Vagina (tissue), 2 donors: ENCODE measurements at regions not wholly inside any gene's neighbourhood (a gene's known extent, or its start where the extent isn't known, plus 50 kb on each side); places are given as distances from the start of the nearest gene placed in this dataset.

ENCODE experiments used
- DNase-seq, 2 donors: peaks; one replicate each; pipeline ENCODE4 v3.0.0-alpha.2; 2017; ENCODE audit errors: extremely low spot score in 2 of 2
- H3K27ac ChIP-seq: fragments of 200-600 bp; sonication (generic); one replicate; pipeline ENCODE4 v1.5.1; 2019
- H3K27me3 ChIP-seq: fragments of 200-600 bp; sonication (generic); one replicate; pipeline ENCODE4 v1.5.1; 2019
- H3K36me3 ChIP-seq, 2 donors: fragments of 200-600 bp; sonication (generic); one replicate each; pipeline ENCODE4 v1.5.1; 2017 to 2019
- H3K4me1 ChIP-seq: fragments of 200-600 bp; sonication (generic); one replicate; pipeline ENCODE4 v1.5.1; 2019
- H3K4me3 ChIP-seq, 2 donors: fragments of 200-600 bp; sonication (generic); 1 replicate in 1 of 2; 2 replicates in 1 of 2; pipeline ENCODE4 v1.5.1; 2016 to 2019
- H3K9me3 ChIP-seq: fragments of 200-600 bp; sonication (generic); one replicate; pipeline ENCODE4 v1.5.1; 2019
- CTCF ChIP-seq, 3 experiments: fragments of 450-650 bp in 2 of 3; fragments of 200-600 bp in 1 of 3; sonication (generic) in 1 of 3; IDR thresholded peaks; one replicate each; pipeline ENCODE4 v1.5.1; 2017 to 2019; ENCODE audit warnings: antibody characterized with exemption in 3 of 3, mild to moderate bottlenecking in 2 of 3, moderate library complexity in 2 of 3
- POLR2A ChIP-seq, 2 donors: fragments of 450-650 bp; IDR thresholded peaks; one replicate each; pipeline ENCODE4 v1.6.1; 2017; ENCODE audit warnings: antibody characterized with exemption in 2 of 2, mild to moderate bottlenecking in 2 of 2, moderate library complexity in 2 of 2
- POLR2AphosphoS5 ChIP-seq, 2 donors: sonication (generic); formaldehyde crosslinking; IDR thresholded peaks; one replicate each; pipeline ENCODE4 v1.9.0; 2017; ENCODE audit warnings: antibody characterized with exemption in 2 of 2, mild to moderate bottlenecking in 2 of 2, low read depth in 1 of 2; ENCODE audit not compliant: insufficient read depth in 1 of 2
- intact Hi-C: fragments of 100-400 bp; cut with DNase I; formaldehyde crosslinking; loops from one replicate; pipeline ENCODE4 v1.15.1; 2023

GRCh38 chr4:185993328-185993973 is 75.5 kb upstream of the TLR3 start:
- Histone ChIP-seq H3K4me3 (no peak overlapping the region), H3K27ac (no peak overlapping the region), H3K9me3 (no peaks in the 10 kb centered on the region), H3K27me3 (no peaks in the 10 kb centered on the region), H3K36me3 (no peaks in the 10 kb centered on the region), H3K4me1 (no peaks in the 10 kb centered on the region)
- DNase-seq, result no peak
- intact Hi-C loops, result no loop called here
- TF ChIP-seq POLR2A (IDR thresholded peaks at IDR 0.05) (no peak), CTCF (IDR thresholded peaks at IDR 0.05) (no peak), POLR2AphosphoS5 (IDR thresholded peaks at IDR 0.05; ENCODE audit: insufficient read depth in 1 of 2, low read depth in 1 of 2) (no peak)

GRCh38 chr4:185994750-185995149 is 74.2 kb upstream of the TLR3 start:
- TF ChIP-seq POLR2A (IDR thresholded peaks at IDR 0.05) (no peak), POLR2AphosphoS5 (IDR thresholded peaks at IDR 0.05; ENCODE audit: insufficient read depth in 1 of 2, low read depth in 1 of 2) (no peak), CTCF (IDR thresholded peaks at IDR 0.05) (no peak)

GRCh38 chr4:185995665-185996064 is 73.3 kb upstream of the TLR3 start:
- intact Hi-C loops, result no loop called here
- Histone ChIP-seq H3K4me1 (no peaks in the 10 kb centered on the region), H3K27me3 (no peaks in the 10 kb centered on the region), H3K27ac (no peak overlapping the region), H3K4me3 (no peak overlapping the region), H3K36me3 (no peaks in the 10 kb centered on the region), H3K9me3 (no peaks in the 10 kb centered on the region)
- no peak for DNase-seq
- TF ChIP-seq POLR2AphosphoS5 (IDR thresholded peaks at IDR 0.05; ENCODE audit: insufficient read depth in 1 of 2, low read depth in 1 of 2) (no peak), CTCF (IDR thresholded peaks at IDR 0.05) (no peak), POLR2A (IDR thresholded peaks at IDR 0.05) (no peak)

More at GRCh38 chr4:185994750-185995149, 74.2 kb upstream of the TLR3 start:
- Histone ChIP-seq H3K4me3 (no peak overlapping the region), H3K9me3 (no peaks in the 10 kb centered on the region), H3K27me3 (no peaks in the 10 kb centered on the region), H3K27ac (no peak overlapping the region), H3K36me3 (no peaks in the 10 kb centered on the region), H3K4me1 (no peaks in the 10 kb centered on the region)
- DNase-seq, result no peak
- intact Hi-C loops, result no loop called here

GRCh38 chr4:185997296-185997695 is 71.7 kb upstream of the TLR3 start:
- Histone ChIP-seq H3K4me1 (no peaks in the 10 kb centered on the region), H3K9me3 (no peaks in the 10 kb centered on the region), H3K36me3 (no peaks in the 10 kb centered on the region), H3K27ac (no peak overlapping the region), H3K4me3 (no peak overlapping the region), H3K27me3 (no peaks in the 10 kb centered on the region)
- intact Hi-C loops, result no loop called here
- TF ChIP-seq POLR2A (IDR thresholded peaks at IDR 0.05) (no peak), POLR2AphosphoS5 (IDR thresholded peaks at IDR 0.05; ENCODE audit: insufficient read depth in 1 of 2, low read depth in 1 of 2) (no peak), CTCF (IDR thresholded peaks at IDR 0.05) (no peak)
- DNase-seq, result no peak

- TF ChIP-seq POLR2AphosphoS5 (IDR thresholded peaks at IDR 0.05; ENCODE audit: insufficient read depth in 1 of 2, low read depth in 1 of 2) (no peak), POLR2A (IDR thresholded peaks at IDR 0.05) (no peak), CTCF (IDR thresholded peaks at IDR 0.05) (no peak)
- H3K27me3 ChIP-seq, result no peaks in the 10 kb centered on the region
- H3K4me3 ChIP-seq, result no peak overlapping the region
- DNase-seq, result no peak
- no peaks in the 10 kb centered on the region for H3K9me3 ChIP-seq
- intact Hi-C loops, result no loop called here
- no peaks in the 10 kb centered on the region for H3K36me3 ChIP-seq
- no peak overlapping the region for H3K27ac ChIP-seq
- no peaks in the 10 kb centered on the region for H3K4me1 ChIP-seq
These were observed 70.2 kb upstream of the TLR3 start for GRCh38 chr4:185998791-185999190.
